ENCODE measurements at regions not wholly inside any gene's neighbourhood (a gene's known extent, or its start where the extent isn't known, plus 50 kb on each side); places are given as distances from the start of the nearest gene placed in this dataset.

- Histone ChIP-seq H3K4me3 (no peak overlapping the region), H3K27me3 (ENCODE audit: insufficient read depth in 3 of 3, low read length in 2 of 3) (peaks cover 0 to 37% (median 5%) of the 10 kb centered on the region in 3 donors), H3K27ac (no peak overlapping the region), H3K4me1 (no peaks in the 10 kb centered on the region), H3K9me3 (no peaks in the 10 kb centered on the region), H3K36me3 (ENCODE audit: insufficient read depth in 1 of 2, low read depth in 1 of 2) (no peaks in the 10 kb centered on the region)
- no peak for TF ChIP-seq CTCF (IDR thresholded peaks at IDR 0.05)
- 12 to 17% (median 16%) methylated on average over 14 of the region's 14 CpGs for WGBS, 3 donors
- ATAC-seq (no peak), DNase-seq (no peak)
- intact Hi-C loops (cut with DNase I) = no loop called here
These were observed 92.6 kb upstream of the SFSWAP start for GRCh38 chr12:131618303-131618658.

GRCh38 chr12:131618701-131619100, 92.2 kb upstream of the SFSWAP start:
- intact Hi-C loops (cut with DNase I) = no loop called here
- Histone ChIP-seq H3K27me3 (ENCODE audit: insufficient read depth in 3 of 3, low read length in 2 of 3) (peaks cover 0 to 37% (median 5%) of the 10 kb centered on the region in 3 donors), H3K9me3 (no peaks in the 10 kb centered on the region), H3K36me3 (ENCODE audit: insufficient read depth in 1 of 2, low read depth in 1 of 2) (no peaks in the 10 kb centered on the region), H3K27ac (no peak overlapping the region), H3K4me3 (no peak overlapping the region), H3K4me1 (no peaks in the 10 kb centered on the region)
- 41 to 55% (median 43%) methylated on average over 6 of the region's 6 CpGs for WGBS, 3 donors
- TF ChIP-seq CTCF (IDR thresholded peaks at IDR 0.05) = no peak
- DNase-seq = no peak
- no peak for ATAC-seq

DNA sequence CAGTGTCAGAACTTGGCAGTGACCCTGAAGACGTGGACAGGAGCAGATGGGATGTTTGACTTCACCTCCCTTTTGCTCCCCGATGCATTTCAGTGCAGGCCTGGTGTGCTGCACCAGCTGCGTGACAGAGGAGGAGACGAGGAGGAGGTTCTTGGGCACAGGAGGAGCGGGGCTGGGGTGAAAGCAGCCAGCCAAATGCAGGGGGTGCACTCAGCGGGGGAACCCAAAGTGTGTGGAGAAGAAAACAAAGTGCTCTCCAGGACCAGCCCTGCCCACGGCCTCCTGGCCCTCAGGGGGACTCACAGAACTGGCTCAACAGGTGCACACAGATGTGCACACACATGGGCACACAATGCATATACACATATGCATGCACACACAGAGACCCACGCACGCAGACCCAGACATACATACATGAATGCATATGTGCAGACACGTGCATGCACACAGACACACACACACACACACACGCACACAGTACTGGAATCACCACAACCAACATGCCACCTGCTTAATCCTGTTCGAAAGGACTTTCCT, 91.7 kb upstream of the SFSWAP start:
- Histone ChIP-seq H3K36me3 (ENCODE audit: insufficient read depth in 1 of 2, low read depth in 1 of 2) (no peaks in the 10 kb centered on the region), H3K4me1 (no peaks in the 10 kb centered on the region), H3K27ac (no peak overlapping the region), H3K27me3 (ENCODE audit: insufficient read depth in 3 of 3, low read length in 2 of 3) (peaks cover 0 to 37% (median 5%) of the 10 kb centered on the region in 3 donors), H3K4me3 (no peak overlapping the region), H3K9me3 (no peaks in the 10 kb centered on the region)
- intact Hi-C loops (cut with DNase I) = no loop called here
- WGBS, 3 donors = 40 to 53% (median 49%) methylated on average over 12 of the region's 12 CpGs
- DNase-seq (no peak), ATAC-seq (no peak)
- no peak for TF ChIP-seq CTCF (IDR thresholded peaks at IDR 0.05)

GRCh38 chr12:131619736-131620506, 91.0 kb upstream of the SFSWAP start:
- no peak for TF ChIP-seq CTCF (IDR thresholded peaks at IDR 0.05)
- Histone ChIP-seq H3K4me3 (no peak overlapping the region), H3K27me3 (ENCODE audit: insufficient read depth in 3 of 3, low read length in 2 of 3) (peaks cover 0 to 37% (median 5%) of the 10 kb centered on the region in 3 donors), H3K9me3 (no peaks in the 10 kb centered on the region), H3K4me1 (no peaks in the 10 kb centered on the region), H3K27ac (no peak overlapping the region), H3K36me3 (ENCODE audit: insufficient read depth in 1 of 2, low read depth in 1 of 2) (no peaks in the 10 kb centered on the region)
- ATAC-seq = no peak
- DNase-seq = no peak
- intact Hi-C loops (cut with DNase I) = loop anchor here in 1 of 2 donors (5.0 kb wide), 1 partner anchor 273 kb away; no protein-coding TSS in a partner anchor
- 83 to 84% (median 84%) methylated on average over 21 of the region's 21 CpGs for WGBS, 3 donors

Measured in psoas muscle (tissue), 7 donors.